ENCODE measurements at regions not wholly inside any gene's neighbourhood (a gene's known extent, or its start where the extent isn't known, plus 50 kb on each side); places are given as distances from the start of the nearest gene placed in this dataset.

DNA sequence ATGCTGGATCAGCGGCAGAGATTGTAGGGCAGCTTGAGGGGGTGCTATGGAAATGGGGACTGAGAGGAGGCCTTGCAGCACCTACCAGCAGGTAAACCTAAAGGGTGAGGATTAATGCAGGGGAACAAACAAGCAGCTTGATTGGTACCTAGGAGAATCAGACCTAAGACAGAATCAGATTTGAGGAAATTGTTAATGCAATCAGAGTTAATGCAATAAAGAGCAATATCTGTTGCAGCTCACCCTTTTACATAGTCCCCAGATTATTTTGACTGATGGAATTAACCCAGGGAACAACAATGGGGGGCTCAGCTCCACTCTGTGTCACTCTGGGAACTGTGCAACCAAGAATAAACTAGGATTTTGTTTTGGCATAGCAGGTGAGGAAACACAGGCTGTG, 64.5 kb downstream of the ZC3H11B start:
- TF ChIP-seq, protein P1, sequence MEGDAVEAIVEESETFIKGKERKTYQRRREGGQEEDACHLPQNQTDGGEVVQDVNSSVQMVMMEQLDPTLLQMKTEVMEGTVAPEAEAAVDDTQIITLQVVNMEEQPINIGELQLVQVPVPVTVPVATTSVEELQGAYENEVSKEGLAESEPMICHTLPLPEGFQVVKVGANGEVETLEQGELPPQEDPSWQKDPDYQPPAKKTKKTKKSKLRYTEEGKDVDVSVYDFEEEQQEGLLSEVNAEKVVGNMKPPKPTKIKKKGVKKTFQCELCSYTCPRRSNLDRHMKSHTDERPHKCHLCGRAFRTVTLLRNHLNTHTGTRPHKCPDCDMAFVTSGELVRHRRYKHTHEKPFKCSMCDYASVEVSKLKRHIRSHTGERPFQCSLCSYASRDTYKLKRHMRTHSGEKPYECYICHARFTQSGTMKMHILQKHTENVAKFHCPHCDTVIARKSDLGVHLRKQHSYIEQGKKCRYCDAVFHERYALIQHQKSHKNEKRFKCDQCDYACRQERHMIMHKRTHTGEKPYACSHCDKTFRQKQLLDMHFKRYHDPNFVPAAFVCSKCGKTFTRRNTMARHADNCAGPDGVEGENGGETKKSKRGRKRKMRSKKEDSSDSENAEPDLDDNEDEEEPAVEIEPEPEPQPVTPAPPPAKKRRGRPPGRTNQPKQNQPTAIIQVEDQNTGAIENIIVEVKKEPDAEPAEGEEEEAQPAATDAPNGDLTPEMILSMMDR (IDR thresholded peaks at IDR 0.05): no peak
- no peak for TF ChIP-seq POLR2A (IDR thresholded peaks at IDR 0.05)

Data from heart left ventricle (tissue), 13 donors.